GM18909 (cell line): ENCODE measurements at regions not wholly inside any gene's neighbourhood (a gene's known extent, or its start where the extent isn't known, plus 50 kb on each side); places are given as distances from the start of the nearest gene placed in this dataset.

Experiments used
- ATAC-seq: cut with Tn5 transposase; IDR thresholded peaks from one replicate; pipeline ENCODE4 v1.9.1; 2021; ENCODE audit warnings: mild to moderate bottlenecking; ENCODE audit not compliant: unreplicated experiment, poor library complexity

DNA sequence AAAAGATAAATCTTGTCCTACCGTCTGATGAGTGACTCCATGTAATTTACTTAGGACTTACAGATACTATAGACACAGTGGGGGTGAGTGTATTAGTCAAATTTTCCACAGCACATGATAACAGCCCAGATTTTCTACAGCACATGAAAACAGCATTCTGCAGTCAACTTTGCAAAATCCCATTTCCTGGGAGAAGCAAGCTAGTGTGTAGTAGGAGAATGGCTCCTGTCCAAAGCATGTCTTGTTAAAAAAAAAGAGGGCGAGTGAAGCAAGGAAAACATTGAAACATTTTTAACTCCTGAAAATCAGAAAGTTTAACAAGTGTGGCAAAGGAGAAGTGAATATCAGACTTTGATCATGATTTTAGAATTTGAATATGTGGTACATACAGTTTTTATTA is 817.8 kb upstream of the FAM98A start:
- no peak for ATAC-seq

DNA sequence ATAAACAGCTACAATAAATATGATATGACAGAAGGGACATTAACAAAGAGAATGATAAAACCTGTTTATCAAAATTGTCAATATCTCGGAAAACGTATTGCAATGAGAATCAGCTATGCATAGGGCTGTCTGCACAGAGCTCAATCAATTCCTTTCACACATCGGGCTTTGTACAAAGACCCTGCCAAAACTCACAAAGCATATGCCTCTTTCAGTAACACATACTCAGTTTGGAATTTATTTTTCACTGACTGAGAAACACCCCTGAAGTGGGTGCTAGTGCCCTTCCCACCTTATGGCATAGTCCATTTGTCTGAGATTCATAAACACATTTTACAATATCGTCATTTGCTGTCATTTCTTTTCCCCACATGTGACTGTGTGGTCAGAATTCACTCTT is 815.8 kb upstream of the FAM98A start:
- no peak for ATAC-seq

DNA sequence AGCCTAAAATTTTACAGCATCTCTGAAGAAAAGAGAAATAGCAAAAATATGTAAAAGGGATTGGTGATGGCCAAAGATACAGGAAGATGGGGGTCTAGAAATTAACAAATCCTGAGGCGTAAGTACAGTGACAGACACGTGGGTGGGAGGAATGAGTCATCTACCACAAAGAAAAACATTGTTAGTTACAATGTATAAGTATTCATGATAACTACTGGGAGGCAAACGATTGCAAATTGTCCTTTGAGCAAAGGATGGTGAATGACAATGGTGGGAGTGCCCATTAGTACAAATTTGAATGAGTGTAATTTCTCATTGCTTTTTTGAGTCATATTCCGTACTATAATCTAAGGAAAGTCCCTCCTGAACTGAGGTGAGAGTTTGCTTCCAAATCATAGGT is 809.0 kb upstream of the FAM98A start:
- no peak for ATAC-seq

DNA sequence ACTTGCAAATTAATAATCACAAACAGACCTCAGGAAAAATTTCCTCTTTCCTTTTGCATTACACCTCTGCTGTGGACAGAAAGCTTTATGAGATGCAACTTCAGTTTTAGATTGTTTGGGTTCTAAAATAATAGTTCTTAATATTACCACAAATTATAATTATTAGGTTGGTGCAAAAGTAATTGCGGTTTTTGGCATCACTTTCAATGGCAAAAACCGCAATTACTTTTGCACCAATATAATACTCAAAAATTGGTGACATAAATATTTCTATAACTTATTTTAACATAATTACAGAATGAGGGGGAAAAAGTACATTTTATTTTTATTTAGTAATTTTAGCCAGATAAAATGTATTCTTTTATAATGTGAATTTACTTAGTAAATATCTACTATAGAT is 804.4 kb upstream of the FAM98A start:
- no peak for ATAC-seq

DNA sequence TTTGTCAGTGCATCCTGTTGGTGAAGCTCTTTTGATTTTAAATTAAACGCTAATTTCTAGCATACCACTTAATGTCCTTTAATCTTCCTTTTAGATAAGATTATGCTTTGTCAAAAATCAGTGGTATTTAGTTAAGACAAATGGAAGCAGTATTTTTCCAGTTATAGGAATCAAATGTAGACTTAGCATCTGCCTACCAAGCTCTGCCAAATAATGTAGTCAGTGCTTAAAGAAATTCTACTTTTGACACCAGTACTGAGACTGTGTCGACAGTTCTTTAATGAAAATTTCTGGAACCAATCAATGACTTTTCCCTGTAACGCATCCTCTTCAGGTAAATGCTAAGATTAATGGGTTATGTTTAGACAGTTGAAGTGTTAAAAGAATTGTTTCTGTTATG is 803.3 kb upstream of the FAM98A start:
- ATAC-seq: no peak

DNA sequence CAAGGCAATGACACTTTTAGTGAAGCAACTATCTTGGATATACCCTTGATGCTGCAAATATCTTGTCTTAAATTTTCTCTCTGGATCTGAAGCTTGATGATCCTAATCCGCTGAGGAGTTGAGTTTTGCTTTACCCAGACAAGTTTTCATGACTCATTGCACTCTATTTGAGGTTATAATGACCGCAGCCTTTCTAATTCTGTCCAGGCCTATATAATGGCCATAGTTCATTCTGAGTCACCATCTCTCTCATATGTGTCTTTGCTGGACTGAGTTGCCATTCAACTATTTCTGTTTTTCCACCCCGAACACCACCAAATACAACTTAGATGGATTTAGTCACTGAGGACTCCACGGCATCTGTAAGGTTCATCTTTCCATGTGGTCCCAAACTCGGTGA is 802.1 kb upstream of the FAM98A start:
- no peak for ATAC-seq

DNA sequence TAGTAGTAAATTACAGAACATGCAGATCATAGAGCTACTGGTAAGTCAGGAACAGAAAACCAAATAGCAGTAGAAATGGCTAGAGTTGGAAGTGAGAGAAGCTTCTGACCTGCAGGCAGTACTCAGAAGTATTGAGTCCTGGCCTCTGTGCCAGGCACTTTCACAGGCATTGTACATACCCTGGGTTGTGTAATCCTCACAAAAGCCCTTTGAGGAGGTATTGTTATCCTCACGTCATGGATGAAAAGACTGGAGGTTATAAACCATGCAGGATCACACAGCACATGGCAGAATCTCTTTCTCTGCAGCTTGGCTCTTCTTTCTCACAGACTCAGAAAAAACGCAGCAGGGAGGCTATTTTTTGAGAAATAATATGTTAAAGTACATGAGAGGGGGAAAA is 789.3 kb upstream of the FAM98A start:
- ATAC-seq: no peak

DNA sequence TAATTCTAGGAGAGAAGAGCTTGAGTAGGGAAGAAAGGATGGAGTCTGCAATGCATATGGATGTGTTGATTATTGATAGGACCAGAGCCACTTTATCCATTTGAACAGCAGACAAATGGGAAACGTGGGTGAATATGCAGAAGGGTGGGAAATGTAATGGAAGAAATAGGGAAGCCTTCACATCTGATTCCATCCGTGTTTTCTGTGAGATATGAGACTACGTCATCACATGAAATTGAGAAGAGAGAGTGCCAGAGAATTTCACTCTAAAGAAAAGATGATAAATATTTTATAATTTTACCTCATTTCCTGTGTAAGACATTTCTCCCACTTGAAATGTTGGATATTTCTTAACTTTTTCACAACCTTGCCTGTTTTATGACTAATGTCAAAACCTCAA is 788.4 kb upstream of the FAM98A start:
- no peak for ATAC-seq

DNA sequence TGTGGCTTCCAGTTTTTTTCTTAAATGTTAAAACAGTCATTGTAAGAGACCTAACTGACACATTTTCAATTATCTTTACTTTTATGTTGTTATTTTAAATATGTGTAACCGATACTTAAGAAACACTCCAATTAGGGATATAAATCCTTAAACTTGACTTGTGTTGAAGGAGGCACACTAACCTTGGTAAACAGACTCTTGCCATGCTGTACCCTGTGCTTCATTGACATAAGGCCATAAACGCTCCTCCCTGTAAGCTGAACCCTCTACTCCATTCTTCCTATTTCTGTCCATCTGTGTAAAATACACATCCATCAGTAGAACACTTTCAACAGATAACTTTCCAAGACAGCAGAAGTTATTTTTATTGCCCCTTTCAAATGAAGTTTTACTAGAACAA is 780.5 kb upstream of the FAM98A start:
- no peak for ATAC-seq

DNA sequence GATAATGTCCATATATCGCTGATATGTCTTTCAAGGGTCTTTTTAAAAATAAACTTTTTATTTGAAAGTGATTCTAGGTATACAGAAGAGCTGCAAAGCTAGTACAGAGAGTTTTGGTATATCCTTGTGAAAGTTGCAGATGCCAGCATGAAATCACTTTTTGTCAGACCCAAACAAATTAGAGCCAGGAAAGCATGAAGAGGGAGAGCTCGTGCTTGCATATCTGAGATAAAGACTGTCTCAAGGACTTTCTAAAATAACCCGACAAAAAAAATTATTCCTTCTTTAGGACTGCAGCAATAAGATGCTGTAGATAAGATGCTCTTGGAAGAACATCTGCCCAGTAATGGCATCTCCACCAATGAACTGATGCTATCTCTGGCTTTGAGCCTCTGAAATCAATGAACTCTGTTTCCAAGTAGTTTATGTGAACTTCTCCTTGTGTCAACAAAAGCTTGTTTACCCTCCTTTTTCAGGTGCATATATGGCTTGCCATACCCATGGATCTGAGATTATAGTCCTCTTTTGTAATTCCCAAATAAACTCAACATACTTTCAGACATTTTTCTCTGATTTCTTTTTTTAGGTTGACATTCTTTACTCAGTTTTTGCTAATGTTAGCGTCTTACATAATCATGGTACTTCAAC is 774.6 kb upstream of the FAM98A start:
- ATAC-seq: no peak

DNA sequence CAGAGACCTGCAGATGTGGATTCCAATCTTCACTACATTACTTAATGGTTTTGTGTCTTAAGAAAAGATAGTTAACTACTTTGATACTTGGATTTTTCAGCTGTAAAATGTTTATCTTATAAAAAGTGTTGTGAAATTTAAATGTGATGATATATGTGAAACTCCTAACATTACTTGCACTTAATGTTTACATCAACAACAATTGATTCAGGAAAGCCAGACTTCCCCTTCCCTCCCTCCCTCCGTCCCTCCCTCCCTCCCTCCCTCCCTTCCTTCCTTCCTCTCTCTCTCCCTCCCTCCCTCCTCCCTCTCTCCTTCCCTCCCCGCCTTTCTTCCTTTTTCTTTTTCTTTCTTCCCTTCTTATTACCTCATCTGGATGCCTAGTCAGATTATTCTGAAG is 773.9 kb upstream of the FAM98A start:
- ATAC-seq: no peak

DNA sequence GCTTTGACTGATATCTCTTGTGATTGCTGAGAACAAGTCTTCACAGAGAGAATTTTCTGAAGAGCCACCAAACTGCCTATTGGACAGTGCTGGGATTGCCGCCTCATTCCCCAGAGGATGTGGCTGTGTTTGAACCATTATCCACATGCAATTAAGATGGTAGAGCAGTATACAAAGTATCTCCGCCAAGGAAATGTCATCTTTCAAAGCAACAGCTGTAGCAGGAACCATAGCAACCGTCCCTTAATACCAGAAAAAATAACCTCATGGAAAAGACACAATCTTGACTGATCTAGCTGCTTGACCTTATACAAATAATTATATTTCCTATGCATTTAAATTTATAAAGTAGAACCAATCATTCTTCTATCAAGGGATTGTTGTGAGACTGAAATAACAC is 772.6 kb upstream of the FAM98A start:
- no peak for ATAC-seq

DNA sequence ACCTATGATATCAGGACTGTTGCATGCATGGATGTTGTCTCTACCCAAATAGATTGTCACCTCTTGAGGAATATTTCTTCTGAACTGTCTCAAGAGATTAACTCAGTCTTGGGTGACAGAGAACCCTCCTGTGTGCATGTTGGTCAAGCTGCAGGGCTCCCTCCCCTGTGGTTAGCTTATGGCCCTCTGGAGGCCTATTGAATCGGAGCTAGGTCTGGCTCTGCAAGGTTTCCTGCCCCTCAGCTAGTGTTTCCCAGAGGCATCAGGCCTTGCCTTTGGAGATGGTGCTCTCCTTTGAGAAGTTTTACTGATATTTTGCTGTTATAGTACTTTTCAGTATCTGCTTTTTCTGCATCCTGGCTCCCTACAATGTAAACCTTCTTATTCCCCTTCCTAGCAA is 769.2 kb upstream of the FAM98A start:
- no peak for ATAC-seq

DNA sequence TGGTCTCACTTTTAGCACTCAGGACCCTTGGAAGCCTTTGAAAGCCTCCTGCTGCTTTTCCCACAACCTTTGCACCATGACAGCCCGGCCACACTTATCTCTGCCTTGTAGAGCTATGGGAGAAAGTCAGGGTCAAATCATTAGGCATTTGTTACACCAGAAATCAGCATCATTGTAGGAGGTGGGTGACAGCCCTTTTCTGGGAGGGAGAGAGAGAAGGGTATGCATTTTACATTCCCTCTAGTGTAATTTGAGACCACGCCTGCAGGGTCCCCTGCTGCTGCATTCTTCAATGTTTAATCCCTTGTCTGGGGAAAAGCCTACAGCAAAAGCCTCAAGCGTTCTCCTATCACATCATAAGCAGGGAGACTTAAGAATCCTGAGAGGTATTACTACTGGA is 766.8 kb upstream of the FAM98A start:
- ATAC-seq: no peak

DNA sequence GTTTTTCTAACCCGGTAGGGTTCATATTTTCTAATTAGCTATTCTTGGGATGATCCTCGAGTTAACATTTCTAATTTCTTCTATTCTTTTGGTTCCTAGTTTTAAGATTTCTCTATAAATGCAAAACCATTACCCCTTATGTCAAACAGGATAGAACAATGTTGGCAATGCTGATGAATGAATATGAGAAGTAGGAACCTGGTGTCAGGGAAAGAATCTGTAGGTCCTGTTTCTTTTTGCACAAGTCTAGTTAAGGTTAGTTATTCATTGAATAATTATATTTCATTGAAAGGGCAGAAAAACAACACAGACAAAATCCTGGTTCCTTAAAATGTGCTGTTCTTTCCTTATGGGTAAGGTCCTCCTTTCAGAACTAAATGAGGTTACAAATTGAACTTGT is 766.4 kb upstream of the FAM98A start:
- ATAC-seq: no peak

DNA sequence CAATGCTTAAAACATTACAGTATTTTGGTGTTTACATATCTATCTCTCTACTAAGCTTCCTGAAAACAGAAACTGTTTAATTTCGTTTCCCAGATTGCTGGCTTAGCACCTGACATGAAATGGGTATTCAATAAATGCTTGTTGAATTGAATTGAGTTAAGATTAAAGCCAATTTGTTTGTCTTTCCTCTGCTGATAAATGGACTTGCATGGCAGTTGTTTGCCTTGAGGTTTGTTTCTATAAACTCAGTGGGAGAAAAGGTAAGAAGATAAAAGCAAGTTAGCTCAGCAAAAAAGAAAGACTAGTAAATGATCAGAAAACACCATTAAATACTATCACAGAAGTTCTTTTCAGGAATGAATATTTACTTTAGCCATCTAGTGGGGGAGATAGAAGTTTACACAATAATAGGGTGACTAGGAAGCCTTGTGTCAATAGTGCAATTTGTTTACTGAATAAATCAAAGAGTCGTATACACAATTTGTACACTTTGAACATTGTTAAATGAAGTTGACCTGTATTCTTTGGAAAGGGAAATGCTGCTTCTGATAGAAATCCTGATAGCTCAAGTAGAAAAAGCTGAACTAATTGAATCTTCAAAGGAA is 754.5 kb upstream of the FAM98A start:
- ATAC-seq: no peak

DNA sequence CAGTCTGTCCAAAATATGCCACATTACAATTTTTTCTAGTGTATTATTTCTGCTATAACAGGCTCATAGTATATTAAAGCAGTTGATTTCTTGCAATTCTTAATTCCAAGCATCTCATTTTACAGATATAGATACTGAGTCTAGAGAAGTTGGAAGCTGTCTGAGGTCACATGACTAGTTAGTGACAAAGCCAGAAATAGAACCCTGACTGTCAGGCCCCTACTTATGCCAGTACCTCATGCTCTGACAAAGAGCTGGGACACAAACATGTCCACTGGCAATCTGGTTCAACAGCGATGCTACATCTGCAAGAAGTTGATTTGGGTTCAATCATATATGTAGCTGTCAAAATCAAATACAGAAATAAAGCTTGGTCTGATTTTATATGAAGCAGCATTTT is 750.4 kb upstream of the FAM98A start:
- ATAC-seq: no peak

DNA sequence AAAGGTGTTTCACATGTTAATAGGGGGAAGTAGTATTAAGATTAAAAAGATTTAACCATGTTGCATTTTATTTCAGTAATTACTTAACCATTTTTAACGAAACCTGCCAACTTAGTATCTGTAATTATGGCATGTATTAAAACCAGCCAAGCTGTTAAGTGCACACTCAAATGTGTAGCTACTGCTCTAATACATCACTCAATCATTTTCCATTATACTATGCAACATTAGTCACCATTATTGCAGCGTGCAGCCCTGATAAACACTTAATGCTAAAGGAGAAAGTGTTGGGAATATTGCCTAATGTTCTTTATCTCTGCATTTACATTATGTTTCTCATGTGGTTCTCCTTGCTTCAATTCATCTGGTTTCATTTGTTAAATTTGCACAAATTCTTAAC is 745.9 kb upstream of the FAM98A start:
- no peak for ATAC-seq

DNA sequence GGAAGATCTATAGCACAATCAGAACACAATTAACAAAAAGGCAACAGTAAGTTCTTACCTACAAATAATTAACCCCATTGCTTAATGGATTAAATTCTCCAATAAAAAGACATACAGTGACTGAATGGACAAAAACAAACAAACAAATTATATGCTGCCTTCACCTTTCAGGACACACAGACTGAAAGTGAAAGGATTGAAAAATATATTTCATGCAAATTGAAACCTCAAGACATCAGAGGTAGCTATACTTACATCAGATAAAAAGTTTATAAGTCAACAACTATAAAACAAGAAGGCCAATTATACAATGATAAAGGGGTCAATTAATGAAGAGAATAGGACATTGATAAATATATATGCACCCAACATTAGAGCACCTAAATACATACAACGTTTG is 741.2 kb upstream of the FAM98A start:
- no peak for ATAC-seq

DNA sequence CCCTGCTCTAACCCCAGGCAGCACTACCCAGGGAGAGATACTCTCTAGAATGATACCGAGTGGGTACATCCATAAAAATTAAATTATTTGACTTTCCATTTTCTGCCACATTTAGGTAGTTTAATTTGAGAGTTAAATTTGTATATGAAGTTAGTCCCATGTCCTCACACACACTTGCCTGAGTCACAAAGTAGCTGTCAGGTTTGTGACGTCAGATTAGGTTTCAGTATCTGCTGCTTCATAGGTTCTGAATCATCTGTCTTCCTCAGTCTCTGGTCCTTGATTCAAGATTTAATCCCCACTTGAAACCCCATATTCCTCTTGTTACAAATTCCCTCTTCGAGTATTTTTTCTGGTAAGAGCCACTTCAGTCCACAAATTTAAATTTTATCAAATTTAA is 738.6 kb upstream of the FAM98A start:
- ATAC-seq: no peak

DNA sequence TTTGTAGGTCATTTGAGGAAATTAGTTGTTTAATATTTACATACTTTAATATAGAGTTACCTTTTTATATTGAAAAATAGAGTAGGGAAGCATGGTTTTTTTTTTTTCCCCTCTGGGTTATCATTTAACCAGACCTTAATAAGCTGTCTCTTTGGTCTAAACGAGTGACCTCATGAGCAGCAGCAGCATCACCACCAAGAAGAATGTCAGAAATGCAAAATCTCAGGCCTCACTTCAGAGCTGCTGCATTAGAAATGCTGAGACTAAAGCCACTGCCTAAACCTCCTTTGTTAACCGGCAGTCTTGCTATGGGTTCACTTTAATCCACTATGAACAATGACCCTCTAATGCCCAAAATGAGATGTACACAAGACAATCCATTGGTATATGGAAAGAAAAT is 733.7 kb upstream of the FAM98A start:
- no peak for ATAC-seq

DNA sequence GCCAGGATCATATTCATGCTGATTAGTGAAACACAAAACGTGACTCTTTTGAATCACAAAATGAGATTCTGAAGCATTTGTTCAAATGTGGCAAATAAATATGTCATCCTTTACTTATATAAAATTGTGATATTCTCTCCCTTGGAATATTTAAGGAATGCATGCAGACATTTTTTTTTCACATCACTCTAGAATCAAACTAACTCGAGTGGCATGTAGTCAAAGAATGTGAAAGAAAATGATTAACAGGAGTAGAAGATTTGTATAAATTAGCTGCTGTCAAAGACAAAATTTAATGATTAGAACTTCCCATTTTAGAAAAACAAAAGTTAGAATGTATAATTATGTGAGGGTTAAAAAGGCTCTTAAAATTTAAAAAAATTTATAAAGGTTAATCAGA is 721.0 kb upstream of the FAM98A start:
- ATAC-seq: no peak

DNA sequence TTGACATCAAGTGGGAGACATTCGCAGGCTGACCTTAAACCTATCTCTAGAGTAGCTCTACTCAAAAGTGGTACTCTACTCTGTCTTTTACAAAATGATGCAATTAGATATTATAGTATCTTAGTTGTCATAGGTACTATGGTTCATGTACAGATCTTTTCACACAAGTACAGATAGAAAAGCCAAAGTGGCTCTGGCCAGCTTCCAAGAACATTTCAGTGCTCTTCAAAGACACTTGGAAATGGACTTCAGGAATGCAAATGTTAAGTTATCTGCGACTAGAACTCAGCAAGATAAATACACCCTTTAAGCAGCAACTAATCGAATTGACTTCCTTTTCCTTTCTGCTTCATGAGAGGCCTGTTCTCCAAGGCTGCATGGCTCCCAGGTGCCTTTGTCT is 718.7 kb upstream of the FAM98A start:
- ATAC-seq: no peak
